CD4-positive, alpha-beta T cell treated with Interleukin-2 at 100 ng/mL for 4 hours (primary cell): ENCODE measurements at regions not wholly inside any gene's neighbourhood (a gene's known extent, or its start where the extent isn't known, plus 50 kb on each side); places are given as distances from the start of the nearest gene placed in this dataset.
"Not testable (repeated sequence)": the region's sequence is repeated elsewhere in the genome, so short reads cannot be mapped to it uniquely, and the experiment has no call there.

Source experiments
- DNase-seq: peaks from one replicate; pipeline ENCODE4 v3.0.0-alpha.2; 2020; ENCODE audit warnings: low spot score

GRCh38 chr5:74402553-74402952 is 238.0 kb downstream of the ENC1 start:
- no peak for DNase-seq

- no peak for DNase-seq
Measured at GRCh38 chr5:74401946-74402320, 238.6 kb downstream of the ENC1 start.

GRCh38 chr5:74401281-74401945 is 239.1 kb downstream of the ENC1 start:
- DNase-seq, result no peak

- no peak for DNase-seq
Measured at GRCh38 chr5:74400067-74400466, 240.5 kb downstream of the ENC1 start.

GRCh38 chr5:74396913-74397622 is 243.5 kb downstream of the ENC1 start:
- DNase-seq, result no peak

- DNase-seq, result no peak
Measured at GRCh38 chr5:74394916-74395880, 245.3 kb downstream of the ENC1 start.

GRCh38 chr5:74394528-74394915 is 246.0 kb downstream of the ENC1 start:
- DNase-seq, result no peak

- DNase-seq, result no peak
Measured at GRCh38 chr5:74393943-74394342, 246.6 kb downstream of the ENC1 start.

GRCh38 chr5:74392711-74393351 is 247.7 kb downstream of the ENC1 start:
- DNase-seq, result no peak

GRCh38 chr5:74391410-74391809 is 249.1 kb downstream of the ENC1 start:
- no peak for DNase-seq

GRCh38 chr5:74390822-74391221 is 249.7 kb downstream of the ENC1 start:
- no peak for DNase-seq

GRCh38 chr5:74390306-74390637 is 250.3 kb downstream of the ENC1 start:
- DNase-seq, result no peak

- no peak for DNase-seq
Measured at GRCh38 chr5:74389531-74390305, 250.8 kb downstream of the ENC1 start.

- not testable (repeated sequence) for DNase-seq
Measured at GRCh38 chr5:74388411-74388810, 252.1 kb downstream of the ENC1 start.

- no peak for DNase-seq
Measured at GRCh38 chr5:74386571-74387334, 253.8 kb downstream of the ENC1 start.

- DNase-seq, result no peak
Measured at GRCh38 chr5:74384851-74385250, 255.7 kb downstream of the ENC1 start.

- no peak for DNase-seq
Measured at GRCh38 chr5:74382987-74383593, 257.4 kb downstream of the ENC1 start.

- DNase-seq, result no peak
Measured at GRCh38 chr5:74382123-74382855, 258.2 kb downstream of the ENC1 start.

GRCh38 chr5:74380193-74380592 is 260.3 kb downstream of the ENC1 start:
- no peak for DNase-seq

- DNase-seq, result no peak
Measured at GRCh38 chr5:74378464-74378863, 262.1 kb downstream of the ENC1 start.
